ENCODE measurements at regions not wholly inside any gene's neighbourhood (a gene's known extent, or its start where the extent isn't known, plus 50 kb on each side); places are given as distances from the start of the nearest gene placed in this dataset.

DNA sequence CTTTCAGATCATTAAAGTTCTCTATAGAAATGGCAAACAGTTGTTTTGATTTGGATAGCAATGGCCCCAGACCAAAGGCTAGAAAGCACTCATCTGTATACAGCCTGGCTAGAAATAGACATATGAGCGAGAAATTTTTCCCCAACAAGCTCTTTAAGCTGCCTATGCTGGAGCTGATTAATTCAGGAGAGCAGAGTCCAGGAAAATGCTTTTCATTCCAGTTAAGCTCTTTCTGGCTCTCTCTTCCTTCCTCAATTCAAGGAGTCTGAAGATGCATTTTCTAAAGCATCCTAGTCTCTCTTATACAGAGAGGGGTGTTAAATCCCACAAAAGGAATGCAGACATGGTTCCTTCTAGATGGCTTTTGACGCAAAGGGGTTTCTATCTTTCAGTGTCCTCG lies 141.7 kb upstream of the RAI2 start:
- H3K4me1 ChIP-seq: no peaks in the 10 kb centered on the region
- no peaks in the 10 kb centered on the region for H3K9me3 ChIP-seq
- DNase-seq: no peak
- H3K4me3 ChIP-seq: no peak overlapping the region
- H3K27ac ChIP-seq: no peak overlapping the region
- H3K36me3 ChIP-seq: no peaks in the 10 kb centered on the region
- intact Hi-C loops (cut with DNase I; ENCODE audit: low total_unique reads): no loop called here
- WGBS, 5 donors: 68 to 94% (median 78%) methylated on average over 3 of the region's 3 CpGs
- TF ChIP-seq, protein P1, sequence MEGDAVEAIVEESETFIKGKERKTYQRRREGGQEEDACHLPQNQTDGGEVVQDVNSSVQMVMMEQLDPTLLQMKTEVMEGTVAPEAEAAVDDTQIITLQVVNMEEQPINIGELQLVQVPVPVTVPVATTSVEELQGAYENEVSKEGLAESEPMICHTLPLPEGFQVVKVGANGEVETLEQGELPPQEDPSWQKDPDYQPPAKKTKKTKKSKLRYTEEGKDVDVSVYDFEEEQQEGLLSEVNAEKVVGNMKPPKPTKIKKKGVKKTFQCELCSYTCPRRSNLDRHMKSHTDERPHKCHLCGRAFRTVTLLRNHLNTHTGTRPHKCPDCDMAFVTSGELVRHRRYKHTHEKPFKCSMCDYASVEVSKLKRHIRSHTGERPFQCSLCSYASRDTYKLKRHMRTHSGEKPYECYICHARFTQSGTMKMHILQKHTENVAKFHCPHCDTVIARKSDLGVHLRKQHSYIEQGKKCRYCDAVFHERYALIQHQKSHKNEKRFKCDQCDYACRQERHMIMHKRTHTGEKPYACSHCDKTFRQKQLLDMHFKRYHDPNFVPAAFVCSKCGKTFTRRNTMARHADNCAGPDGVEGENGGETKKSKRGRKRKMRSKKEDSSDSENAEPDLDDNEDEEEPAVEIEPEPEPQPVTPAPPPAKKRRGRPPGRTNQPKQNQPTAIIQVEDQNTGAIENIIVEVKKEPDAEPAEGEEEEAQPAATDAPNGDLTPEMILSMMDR (IDR thresholded peaks at IDR 0.05 in 8 of 11, conservative IDR thresholded peaks at IDR 0.05 in 3 of 11): no peak
- TF ChIP-seq POLR2AphosphoS5 (IDR thresholded peaks at IDR 0.05): no peak
- no peak for TF ChIP-seq POLR2A (IDR thresholded peaks at IDR 0.05)
- peaks cover 0 to 14% (median 0%) of the 10 kb centered on the region in 7 donors for H3K27me3 ChIP-seq (replicated peaks in 1 of 7)

- Histone ChIP-seq H3K27ac (no peak overlapping the region), H3K9me3 (no peaks in the 10 kb centered on the region), H3K4me3 (no peak overlapping the region), H3K27me3 (replicated peaks in 1 of 7) (no peaks in the 10 kb centered on the region), H3K4me1 (no peaks in the 10 kb centered on the region), H3K36me3 (no peaks in the 10 kb centered on the region)
- no peak for TF ChIP-seq POLR2AphosphoS5 (IDR thresholded peaks at IDR 0.05)
- TF ChIP-seq, protein P1 (IDR thresholded peaks at IDR 0.05 in 8 of 11, conservative IDR thresholded peaks at IDR 0.05 in 3 of 11): no peak
- no peak for TF ChIP-seq POLR2A (IDR thresholded peaks at IDR 0.05)
- 68 to 80% (median 77%) methylated on average over 2 of the region's 2 CpGs for WGBS, 5 donors
- DNase-seq: no peak
- intact Hi-C loops (cut with DNase I; ENCODE audit: low total_unique reads): no loop called here
Measured at GRCh38 chrX:17994429-17994828, 133.3 kb upstream of the RAI2 start.

- TF ChIP-seq, protein P1 (IDR thresholded peaks at IDR 0.05 in 8 of 11, conservative IDR thresholded peaks at IDR 0.05 in 3 of 11): no peak
- TF ChIP-seq POLR2AphosphoS5 (IDR thresholded peaks at IDR 0.05): no peak
- no peak for TF ChIP-seq POLR2A (IDR thresholded peaks at IDR 0.05)
- Histone ChIP-seq H3K36me3 (no peaks in the 10 kb centered on the region), H3K4me1 (no peaks in the 10 kb centered on the region), H3K4me3 (no peak overlapping the region), H3K9me3 (no peaks in the 10 kb centered on the region), H3K27ac (no peak overlapping the region), H3K27me3 (replicated peaks in 1 of 7) (no peaks in the 10 kb centered on the region)
- DNase-seq: no peak
- WGBS, 5 donors: 79 to 97% (median 85%) methylated on average over 3 of the region's 3 CpGs
- intact Hi-C loops (cut with DNase I; ENCODE audit: low total_unique reads): no loop called here
Measured at GRCh38 chrX:17993062-17993461, 132.0 kb upstream of the RAI2 start.

DNA sequence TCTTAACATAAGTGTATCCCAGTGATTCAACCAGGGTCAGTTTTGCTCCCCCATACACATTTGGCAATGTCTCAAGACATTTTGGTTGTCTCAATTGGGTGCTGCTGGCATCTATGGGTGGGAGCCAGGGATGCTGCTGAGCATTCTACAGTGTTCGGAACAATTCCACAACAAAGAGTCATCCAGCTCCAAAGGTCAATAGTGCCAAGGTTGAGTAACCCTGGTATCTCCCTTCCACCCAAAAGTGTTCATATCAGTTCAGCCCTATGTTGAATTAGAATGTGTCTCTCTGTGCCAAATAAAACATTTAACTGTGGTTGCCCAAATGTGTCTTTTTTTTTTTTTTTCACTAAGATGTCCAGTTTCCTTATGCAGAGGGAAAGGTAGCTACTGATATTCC lies 129.4 kb upstream of the RAI2 start:
- no peaks in the 10 kb centered on the region for H3K4me1 ChIP-seq
- TF ChIP-seq, protein P1 (IDR thresholded peaks at IDR 0.05 in 8 of 11, conservative IDR thresholded peaks at IDR 0.05 in 3 of 11): no peak
- TF ChIP-seq POLR2A (IDR thresholded peaks at IDR 0.05) (no peak), POLR2AphosphoS5 (IDR thresholded peaks at IDR 0.05) (no peak)
- H3K27ac ChIP-seq: no peak overlapping the region
- intact Hi-C loops (cut with DNase I; ENCODE audit: low total_unique reads): no loop called here
- no peak overlapping the region for H3K4me3 ChIP-seq
- H3K27me3 ChIP-seq (replicated peaks in 1 of 7): peaks cover 0 to 5% (median 0%) of the 10 kb centered on the region in 7 donors
- 73 to 100% (median 83%) methylated on average over 1 of the region's 1 CpG for WGBS, 5 donors
- no peak for DNase-seq
- H3K36me3 ChIP-seq: no peaks in the 10 kb centered on the region
- H3K9me3 ChIP-seq: no peaks in the 10 kb centered on the region
